Memory B cell (primary cell): ENCODE measurements at regions not wholly inside any gene's neighbourhood (a gene's known extent, or its start where the extent isn't known, plus 50 kb on each side); places are given as distances from the start of the nearest gene placed in this dataset.

Source experiments
- ATAC-seq: fragments of 150-1000 bp; cut with Tn5 transposase; 2 replicates; pipeline ENCODE4 v1.10.0; 2021; ENCODE audit warnings: low read depth, mild to moderate bottlenecking, moderate library complexity
- DNase-seq, 2 donors: peaks; one replicate each; pipeline ENCODE4 v3.0.0; 2022; ENCODE audit warnings: low spot score in 2 of 2
- H3K27ac Mint-ChIP-seq: one replicate; pipeline ENCODE4 v1.8.0; 2022; ENCODE audit warnings: mild to moderate bottlenecking, moderate library complexity, mixed read lengths
- H3K27me3 Mint-ChIP-seq: one replicate; pipeline ENCODE4 v1.8.0; 2022; ENCODE audit warnings: mixed read lengths
- H3K36me3 Mint-ChIP-seq: one replicate; pipeline ENCODE4 v1.8.0; 2022; ENCODE audit warnings: mild to moderate bottlenecking, mixed read lengths
- H3K4me1 Mint-ChIP-seq: one replicate; pipeline ENCODE4 v1.8.0; 2022; ENCODE audit warnings: mixed read lengths
- H3K4me3 Mint-ChIP-seq: one replicate; pipeline ENCODE4 v1.8.0; 2022; ENCODE audit warnings: mild to moderate bottlenecking, moderate library complexity, mixed read lengths
- H3K9me3 Mint-ChIP-seq: one replicate; pipeline ENCODE4 v1.8.0; 2022; ENCODE audit warnings: mixed read lengths

- no peaks in the 10 kb centered on the region for H3K27me3 Mint-ChIP-seq
- DNase-seq, result no peak
- no peak for ATAC-seq
- H3K4me3 Mint-ChIP-seq, result no peak overlapping the region
- H3K9me3 Mint-ChIP-seq, result peaks cover 1% of the 10 kb centered on the region
- no peak overlapping the region for H3K27ac Mint-ChIP-seq
- H3K4me1 Mint-ChIP-seq, result no peaks in the 10 kb centered on the region
- no peaks in the 10 kb centered on the region for H3K36me3 Mint-ChIP-seq
Observed at GRCh38 chr13:104705031-104705750, 1639.0 kb upstream of the SLC10A2 start.

GRCh38 chr13:104701591-104701990 lies 1635.4 kb upstream of the SLC10A2 start:
- H3K9me3 Mint-ChIP-seq, result peaks cover 4% of the 10 kb centered on the region
- H3K4me3 Mint-ChIP-seq, result no peak overlapping the region
- ATAC-seq (no peak), DNase-seq (no peak)
- H3K36me3 Mint-ChIP-seq, result no peaks in the 10 kb centered on the region
- no peak overlapping the region for H3K27ac Mint-ChIP-seq
- no peaks in the 10 kb centered on the region for H3K27me3 Mint-ChIP-seq
- H3K4me1 Mint-ChIP-seq, result no peaks in the 10 kb centered on the region

GRCh38 chr13:104694397-104694796 lies 1628.2 kb upstream of the SLC10A2 start:
- DNase-seq (no peak), ATAC-seq (no peak)
- Mint-ChIP-seq H3K4me3 (no peak overlapping the region), H3K9me3 (peaks cover 6% of the 10 kb centered on the region), H3K27ac (no peak overlapping the region), H3K27me3 (no peaks in the 10 kb centered on the region), H3K4me1 (no peaks in the 10 kb centered on the region), H3K36me3 (no peaks in the 10 kb centered on the region)

GRCh38 chr13:104693126-104693525 lies 1626.9 kb upstream of the SLC10A2 start:
- no peak overlapping the region for H3K27ac Mint-ChIP-seq
- H3K36me3 Mint-ChIP-seq, result no peaks in the 10 kb centered on the region
- H3K9me3 Mint-ChIP-seq, result peaks cover 6% of the 10 kb centered on the region
- no peak overlapping the region for H3K4me3 Mint-ChIP-seq
- no peaks in the 10 kb centered on the region for H3K27me3 Mint-ChIP-seq
- ATAC-seq (no peak), DNase-seq (no peak)
- H3K4me1 Mint-ChIP-seq, result no peaks in the 10 kb centered on the region

GRCh38 chr13:104691767-104692467 lies 1625.7 kb upstream of the SLC10A2 start:
- DNase-seq (no peak), ATAC-seq (no peak)
- Mint-ChIP-seq H3K27ac (no peak overlapping the region), H3K27me3 (no peaks in the 10 kb centered on the region), H3K4me3 (no peak overlapping the region), H3K36me3 (no peaks in the 10 kb centered on the region), H3K9me3 (peaks cover 2% of the 10 kb centered on the region), H3K4me1 (no peaks in the 10 kb centered on the region)

- H3K27ac Mint-ChIP-seq, result no peak overlapping the region
- no peak for DNase-seq
- H3K4me1 Mint-ChIP-seq, result no peaks in the 10 kb centered on the region
- H3K27me3 Mint-ChIP-seq, result no peaks in the 10 kb centered on the region
- peaks cover 5% of the 10 kb centered on the region for H3K9me3 Mint-ChIP-seq
- H3K36me3 Mint-ChIP-seq, result no peaks in the 10 kb centered on the region
- no peak for ATAC-seq
- H3K4me3 Mint-ChIP-seq, result no peak overlapping the region
Observed at GRCh38 chr13:104686484-104686883, 1620.3 kb upstream of the SLC10A2 start.

- H3K36me3 Mint-ChIP-seq, result no peaks in the 10 kb centered on the region
- no peak overlapping the region for H3K4me3 Mint-ChIP-seq
- H3K27ac Mint-ChIP-seq, result no peak overlapping the region
- no peaks in the 10 kb centered on the region for H3K27me3 Mint-ChIP-seq
- peaks cover 3% of the 10 kb centered on the region for H3K9me3 Mint-ChIP-seq
- no peaks in the 10 kb centered on the region for H3K4me1 Mint-ChIP-seq
- ATAC-seq (no peak), DNase-seq (no peak)
Observed at GRCh38 chr13:104683789-104684188, 1617.6 kb upstream of the SLC10A2 start.

- Mint-ChIP-seq H3K27me3 (no peaks in the 10 kb centered on the region), H3K4me1 (no peaks in the 10 kb centered on the region)
- ATAC-seq, result no peak
Observed at GRCh38 chr13:104678161-104678560, 1611.9 kb upstream of the SLC10A2 start.

GRCh38 chr13:104671901-104672300 lies 1605.7 kb upstream of the SLC10A2 start:
- Mint-ChIP-seq H3K36me3 (no peaks in the 10 kb centered on the region), H3K4me3 (no peak overlapping the region), H3K4me1 (no peaks in the 10 kb centered on the region), H3K9me3 (peaks cover 10% of the 10 kb centered on the region), H3K27ac (no peak overlapping the region), H3K27me3 (no peaks in the 10 kb centered on the region)
- no peak for ATAC-seq
- no peak for DNase-seq

More at GRCh38 chr13:104678161-104678560, 1611.9 kb upstream of the SLC10A2 start:
- no peak overlapping the region for H3K27ac Mint-ChIP-seq
- H3K9me3 Mint-ChIP-seq, result peaks cover 2% of the 10 kb centered on the region
- H3K36me3 Mint-ChIP-seq, result no peaks in the 10 kb centered on the region
- no peak overlapping the region for H3K4me3 Mint-ChIP-seq
- DNase-seq, result no peak

GRCh38 chr13:104657196-104657595 lies 1591.0 kb upstream of the SLC10A2 start:
- no peaks in the 10 kb centered on the region for H3K27me3 Mint-ChIP-seq
- ATAC-seq (no peak), DNase-seq (no peak)
- H3K4me3 Mint-ChIP-seq, result no peak overlapping the region
- H3K27ac Mint-ChIP-seq, result no peak overlapping the region
- H3K9me3 Mint-ChIP-seq, result peaks cover 5% of the 10 kb centered on the region
- no peaks in the 10 kb centered on the region for H3K4me1 Mint-ChIP-seq
- no peaks in the 10 kb centered on the region for H3K36me3 Mint-ChIP-seq

GRCh38 chr13:104650431-104650830 lies 1584.2 kb upstream of the SLC10A2 start:
- Mint-ChIP-seq H3K27me3 (no peaks in the 10 kb centered on the region), H3K4me1 (no peaks in the 10 kb centered on the region), H3K27ac (no peak overlapping the region), H3K4me3 (no peak overlapping the region), H3K9me3 (peaks cover 4% of the 10 kb centered on the region), H3K36me3 (no peaks in the 10 kb centered on the region)
- DNase-seq (no peak), ATAC-seq (no peak)

GRCh38 chr13:104648291-104648690 lies 1582.1 kb upstream of the SLC10A2 start:
- Mint-ChIP-seq H3K9me3 (peaks cover 2% of the 10 kb centered on the region), H3K4me1 (no peaks in the 10 kb centered on the region), H3K27ac (no peak overlapping the region), H3K36me3 (no peaks in the 10 kb centered on the region), H3K4me3 (no peak overlapping the region), H3K27me3 (no peaks in the 10 kb centered on the region)
- no peak for ATAC-seq
- no peak for DNase-seq

- no peaks in the 10 kb centered on the region for H3K4me1 Mint-ChIP-seq
- H3K27ac Mint-ChIP-seq, result no peak overlapping the region
- no peak overlapping the region for H3K4me3 Mint-ChIP-seq
Observed at GRCh38 chr13:104645786-104646185, 1579.6 kb upstream of the SLC10A2 start.

GRCh38 chr13:104641309-104641708 lies 1575.1 kb upstream of the SLC10A2 start:
- no peak overlapping the region for H3K4me3 Mint-ChIP-seq
- H3K4me1 Mint-ChIP-seq, result no peaks in the 10 kb centered on the region
- ATAC-seq, result no peak
- H3K36me3 Mint-ChIP-seq, result no peaks in the 10 kb centered on the region
- H3K27me3 Mint-ChIP-seq, result no peaks in the 10 kb centered on the region
- no peak for DNase-seq
- no peak overlapping the region for H3K27ac Mint-ChIP-seq
- peaks cover 6% of the 10 kb centered on the region for H3K9me3 Mint-ChIP-seq

More at GRCh38 chr13:104645786-104646185, 1579.6 kb upstream of the SLC10A2 start:
- DNase-seq (no peak), ATAC-seq (no peak)
- H3K36me3 Mint-ChIP-seq, result no peaks in the 10 kb centered on the region
- peaks cover 6% of the 10 kb centered on the region for H3K9me3 Mint-ChIP-seq
- H3K27me3 Mint-ChIP-seq, result no peaks in the 10 kb centered on the region

GRCh38 chr13:104635879-104636278 lies 1569.7 kb upstream of the SLC10A2 start:
- H3K4me1 Mint-ChIP-seq, result no peaks in the 10 kb centered on the region
- no peak overlapping the region for H3K27ac Mint-ChIP-seq
- H3K27me3 Mint-ChIP-seq, result no peaks in the 10 kb centered on the region
- H3K9me3 Mint-ChIP-seq, result peaks cover 1% of the 10 kb centered on the region
- H3K4me3 Mint-ChIP-seq, result no peak overlapping the region
- ATAC-seq (no peak), DNase-seq (no peak)
- H3K36me3 Mint-ChIP-seq, result no peaks in the 10 kb centered on the region
